ENCODE measurements at regions not wholly inside any gene's neighbourhood (a gene's known extent, or its start where the extent isn't known, plus 50 kb on each side); places are given as distances from the start of the nearest gene placed in this dataset.

DNA sequence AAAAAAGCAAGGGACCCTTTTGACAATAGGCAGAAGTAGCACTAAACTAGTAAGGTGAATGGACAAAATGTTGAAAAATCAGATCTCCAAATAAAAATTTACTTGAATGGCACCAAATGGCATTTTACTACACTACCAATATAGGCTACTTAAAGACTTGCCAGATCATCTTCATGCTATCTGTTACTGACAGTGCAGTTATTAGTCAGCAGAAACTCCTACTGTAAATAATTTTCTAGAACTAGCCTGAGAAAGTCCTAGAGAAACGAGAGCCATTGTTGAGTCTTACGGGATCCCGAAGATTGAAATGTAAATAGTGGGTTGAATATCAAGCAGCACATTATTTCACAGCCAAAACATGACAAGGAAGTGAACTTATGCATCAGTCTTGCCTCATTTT is 350.3 kb downstream of the SEC23A start:
- Histone ChIP-seq H3K4me1 (ENCODE audit: control insufficient read depth, insufficient read depth, low read length) (no peaks in the 10 kb centered on the region), H3K4me2 (ENCODE audit: low read depth, low read length) (no peak overlapping the region), H3K79me1 (ENCODE audit: low read depth in 1 of 2, low read length in 2 of 2) (no peaks in the 10 kb centered on the region), H4K20me1 (ENCODE audit: insufficient read depth, low read length) (no peaks in the 10 kb centered on the region), H3K14ac (replicated peaks; ENCODE audit: low read depth, low read length) (no peak overlapping the region), H2AK9ac (replicated peaks; ENCODE audit: low read depth, low read length, poor library complexity) (no peak overlapping the region), H2AK5ac (ENCODE audit: low read depth, low read length) (no peak overlapping the region), H4K91ac (ENCODE audit: insufficient read depth, low read depth, low read length) (no peak overlapping the region), H3K18ac (ENCODE audit: low read depth, low read length) (no peak overlapping the region), H2BK15ac (ENCODE audit: low read depth, low read length) (no peak overlapping the region), H3K36me3 (ENCODE audit: control insufficient read depth, insufficient read depth, low read length) (no peaks in the 10 kb centered on the region), H2AFZ (replicated peaks; ENCODE audit: low read length, poor library complexity) (no peak overlapping the region), H3K27me3 (ENCODE audit: control insufficient read depth, insufficient read depth, low read length) (no peaks in the 10 kb centered on the region), H3K9me3 (ENCODE audit: control insufficient read depth, insufficient read depth, low read length) (no peaks in the 10 kb centered on the region), H3K9ac (ENCODE audit: low read depth, low read length) (no peak overlapping the region), H3K56ac (ENCODE audit: extremely low read depth, insufficient read depth, low read length) (no peak overlapping the region), H2BK20ac (ENCODE audit: low read depth, low read length) (no peak overlapping the region), H3K9me1 (ENCODE audit: insufficient read depth, low read length) (no peaks in the 10 kb centered on the region), H3K23ac (ENCODE audit: low read depth, low read length) (no peak overlapping the region), H3K27ac (ENCODE audit: insufficient read depth, low read length) (no peak overlapping the region), H2BK5ac (ENCODE audit: low read depth, low read length, poor library complexity, severe bottlenecking) (no peak overlapping the region), H3K4ac (ENCODE audit: low read depth, low read length) (no peak overlapping the region), H3K4me3 (ENCODE audit: insufficient read depth, low read depth, low read length) (no peak overlapping the region), H2BK120ac (ENCODE audit: low read depth, low read length) (no peak overlapping the region), H4K5ac (ENCODE audit: low read depth, low read length) (no peak overlapping the region), H4K8ac (ENCODE audit: low read depth in 2 of 2, low read length in 2 of 2) (no peak overlapping the region)
- CTCF ChIA-PET, result no interaction called here
- intact Hi-C loops (cut with micrococcal nuclease) (no loop called here), in situ Hi-C loops (cut with MboI; ENCODE audit: low sequenced_read_pairs) (no loop called here), dilution Hi-C loops (cut with HindIII; ENCODE audit: low sequenced_read_pairs, unreplicated experiment) (no loop called here)
- TF ChIP-seq USF2 (IDR thresholded peaks at IDR 0.05; ENCODE audit: low read depth, low read length) (no peak), RAD21 (IDR thresholded peaks at IDR 0.05; ENCODE audit: low read length) (no peak), SMC3 (IDR thresholded peaks at IDR 0.05; ENCODE audit: low read depth, low read length) (no peak)
- no CpG with 5 or more reads among the region's 3 CpGs for WGBS, 2 experiments (ENCODE audit: extremely low coverage in 2 of 2, insufficient read length in 1 of 2)
- ATAC-seq (ENCODE audit: low read depth), result no peak
- no peak for DNase-seq
- no TSS peak for BruUV-seq (replicated peaks)
- POLR2A ChIA-PET (ENCODE audit: unreplicated experiment), result no interaction called here
